IMR-90 (cell line): ENCODE measurements at regions not wholly inside any gene's neighbourhood (a gene's known extent, or its start where the extent isn't known, plus 50 kb on each side); places are given as distances from the start of the nearest gene placed in this dataset.

Experiments
- ATAC-seq: fragments of 200-7000 bp; cut with Tn5 transposase; 2 replicates; pipeline ENCODE4 v1.9.1; 2020; ENCODE audit warnings: low read depth, mild to moderate bottlenecking, moderate library complexity
- BruUV-seq: library from RNA; stranded (reverse); fragments of 400-500 nt; replicated peaks from 2 replicates; lab custom pipeline; 2021; lab: Mats Ljungman, UMichigan
- CTCF ChIA-PET: fragments of 300-600 bp; formaldehyde crosslinking; extraction: SDS; loops from one replicate; lab custom pipeline; 2021; ENCODE audit warnings: antibody characterized with exemption; lab: Yijun Ruan, JAX
- POLR2A ChIA-PET: fragments of 300-600 bp; sonication (Branson Sonifier 250); formaldehyde crosslinking; loops from one replicate; lab custom pipeline; 2022; ENCODE audit warnings: antibody characterized with exemption; ENCODE audit not compliant: unreplicated experiment; lab: Charles Lee
- DNase-seq: peaks from one replicate; pipeline ENCODE4 v3.0.0; 2013
- H2AFZ ChIP-seq: replicated peaks from 2 replicates; pipeline ENCODE3; 2013; ENCODE audit warnings: low read length, mild to moderate bottlenecking; ENCODE audit not compliant: poor library complexity
- H2AK5ac ChIP-seq: 2 replicates; pipeline ENCODE4 v1.6.1; 2013; ENCODE audit warnings: low read depth, low read length, inconsistent platforms
- H2AK9ac ChIP-seq: replicated peaks from 2 replicates; pipeline ENCODE3; 2013; ENCODE audit warnings: mild to moderate bottlenecking, low read depth, low read length, moderate library complexity; ENCODE audit not compliant: poor library complexity
- H2BK120ac ChIP-seq: 2 replicates; pipeline ENCODE4 v1.6.1; 2013; ENCODE audit warnings: low read depth, low read length, inconsistent platforms
- H2BK15ac ChIP-seq: 3 replicates; pipeline ENCODE4 v1.6.1; 2013; ENCODE audit warnings: low read depth, low read length, inconsistent platforms
- H2BK20ac ChIP-seq: 2 replicates; pipeline ENCODE4 v1.6.1; 2013; ENCODE audit warnings: low read depth, mild to moderate bottlenecking, inconsistent platforms, low read length, moderate library complexity
- H2BK5ac ChIP-seq: 2 replicates; pipeline ENCODE4 v1.6.1; 2013; ENCODE audit warnings: mild to moderate bottlenecking, low read depth, low read length, inconsistent platforms; ENCODE audit not compliant: poor library complexity, severe bottlenecking
- H3K14ac ChIP-seq: replicated peaks from 2 replicates; pipeline ENCODE4 v1.6.1; 2013; ENCODE audit warnings: low read depth, low read length, inconsistent platforms
- H3K18ac ChIP-seq: 2 replicates; pipeline ENCODE4 v1.6.1; 2013; ENCODE audit warnings: low read depth, low read length, control low read depth
- H3K23ac ChIP-seq: 2 replicates; pipeline ENCODE4 v1.6.1; 2013; ENCODE audit warnings: low read depth, low read length, inconsistent platforms
- H3K27ac ChIP-seq: 2 replicates; pipeline ENCODE4 v1.5.1; 2013; ENCODE audit warnings: mild to moderate bottlenecking, control low read depth, low read length; ENCODE audit not compliant: insufficient read depth
- H3K27me3 ChIP-seq: 2 replicates; pipeline ENCODE4 v1.6.1; 2013; ENCODE audit warnings: low read length; ENCODE audit not compliant: control insufficient read depth, insufficient read depth
- H3K36me3 ChIP-seq: 2 replicates; pipeline ENCODE4 v1.6.1; 2013; ENCODE audit warnings: low read length, mixed read lengths; ENCODE audit not compliant: control insufficient read depth, insufficient read depth
- H3K4ac ChIP-seq: 2 replicates; pipeline ENCODE4 v1.6.1; 2013; ENCODE audit warnings: low read depth, low read length, inconsistent platforms
- H3K4me1 ChIP-seq: 2 replicates; pipeline ENCODE4 v1.6.1; 2013; ENCODE audit warnings: low read length, mixed read lengths; ENCODE audit not compliant: control insufficient read depth, insufficient read depth
- H3K4me2 ChIP-seq: 2 replicates; pipeline ENCODE4 v1.6.1; 2013; ENCODE audit warnings: low read depth, mild to moderate bottlenecking, control low read depth, low read length, moderate library complexity
- H3K4me3 ChIP-seq: 2 replicates; pipeline ENCODE4 v1.5.1; 2013; ENCODE audit warnings: low read depth, mild to moderate bottlenecking, control low read depth, low read length, moderate library complexity; ENCODE audit not compliant: insufficient read depth
- H3K56ac ChIP-seq: 2 replicates; pipeline ENCODE4 v1.6.1; 2013; ENCODE audit warnings: low read length, inconsistent platforms; ENCODE audit not compliant: insufficient read depth; ENCODE audit errors: extremely low read depth
- H3K79me1 ChIP-seq, 2 experiments: 2 replicates each; pipeline ENCODE4 v1.6.1; 2013; ENCODE audit warnings: low read length in 2 of 2, inconsistent platforms in 1 of 2, low read depth in 1 of 2
- H3K9ac ChIP-seq: 2 replicates; pipeline ENCODE4 v1.6.1; 2013; ENCODE audit warnings: low read depth, low read length, control low read depth
- H3K9me1 ChIP-seq: 2 replicates; pipeline ENCODE4 v1.6.1; 2013; ENCODE audit warnings: low read length, inconsistent platforms; ENCODE audit not compliant: insufficient read depth
- H3K9me3 ChIP-seq: 2 replicates; pipeline ENCODE4 v1.6.1; 2013; ENCODE audit warnings: low read length; ENCODE audit not compliant: control insufficient read depth, insufficient read depth
- H4K20me1 ChIP-seq: 2 replicates; pipeline ENCODE4 v1.6.1; 2013; ENCODE audit warnings: low read length, inconsistent platforms; ENCODE audit not compliant: insufficient read depth
- H4K5ac ChIP-seq: 2 replicates; pipeline ENCODE4 v1.6.1; 2013; ENCODE audit warnings: mild to moderate bottlenecking, low read depth, low read length, control low read depth
- H4K8ac ChIP-seq, 2 experiments: 2 replicates each; pipeline ENCODE4 v1.6.1; 2013; ENCODE audit warnings: low read depth in 2 of 2, low read length in 2 of 2, control low read depth in 1 of 2, inconsistent platforms in 1 of 2
- H4K91ac ChIP-seq: 2 replicates; pipeline ENCODE4 v1.6.1; 2013; ENCODE audit warnings: low read depth, low read length, inconsistent platforms; ENCODE audit not compliant: insufficient read depth
- BHLHE40 ChIP-seq: fragments of 150-350 bp; IDR thresholded peaks from 2 replicates; pipeline ENCODE4 v1.6.1; 2016; ENCODE audit warnings: mild to moderate bottlenecking, low read depth, low read length
- CEBPB ChIP-seq: IDR thresholded peaks from 2 replicates; pipeline ENCODE4 v1.6.1; 2012; ENCODE audit warnings: low read depth, low read length, improper control_type of control experiment
- CHD1 ChIP-seq: IDR thresholded peaks from 2 replicates; pipeline ENCODE4 v1.6.1; 2012; ENCODE audit warnings: low read depth, low read length, improper control_type of control experiment
- CTCF ChIP-seq: conservative IDR thresholded peaks from 2 replicates; pipeline ENCODE4 v1.5.1; 2012; ENCODE audit warnings: mild to moderate bottlenecking, low read depth, low read length, improper control_type of control experiment
- ELK1 ChIP-seq: fragments of 150-350 bp; IDR thresholded peaks from 2 replicates; pipeline ENCODE4 v1.6.1; 2016; ENCODE audit warnings: low read depth, mild to moderate bottlenecking, low read length, moderate library complexity, borderline replicate concordance
- FOS ChIP-seq: fragments of 150-350 bp; IDR thresholded peaks from 2 replicates; pipeline ENCODE4 v1.6.1; 2016; ENCODE audit warnings: low read depth, low read length
- MAFK ChIP-seq: IDR thresholded peaks from 2 replicates; pipeline ENCODE4 v1.6.1; 2012; ENCODE audit warnings: low read depth, low read length, improper control_type of control experiment
- MAZ ChIP-seq: IDR thresholded peaks from 2 replicates; pipeline ENCODE4 v1.6.1; 2012; ENCODE audit warnings: low read depth, mild to moderate bottlenecking, low read length, improper control_type of control experiment, moderate library complexity, borderline replicate concordance
- MXI1 ChIP-seq: IDR thresholded peaks from 2 replicates; pipeline ENCODE4 v1.6.1; 2012; ENCODE audit warnings: low read depth, mild to moderate bottlenecking, low read length, moderate library complexity, borderline replicate concordance
- POLR2A ChIP-seq: IDR thresholded peaks from 2 replicates; pipeline ENCODE4 v1.6.1; 2012; ENCODE audit warnings: mild to moderate bottlenecking, low read depth, low read length
- RAD21 ChIP-seq: IDR thresholded peaks from 2 replicates; pipeline ENCODE4 v1.6.1; 2012; ENCODE audit warnings: low read length, improper control_type of control experiment
- RCOR1 ChIP-seq: IDR thresholded peaks from 2 replicates; pipeline ENCODE4 v1.6.1; 2012; ENCODE audit warnings: mild to moderate bottlenecking, low read length, improper control_type of control experiment; ENCODE audit not compliant: insufficient replicate concordance
- RFX5 ChIP-seq: IDR thresholded peaks from 2 replicates; pipeline ENCODE4 v1.8.0; 2012; ENCODE audit warnings: low read depth, mild to moderate bottlenecking, low read length, moderate library complexity
- SMC3 ChIP-seq: fragments of 150-350 bp; IDR thresholded peaks from 2 replicates; pipeline ENCODE4 v1.6.1; 2016; ENCODE audit warnings: low read depth, mild to moderate bottlenecking, antibody characterized with exemption, low read length, moderate library complexity
- USF2 ChIP-seq: fragments of 150-350 bp; IDR thresholded peaks from 2 replicates; pipeline ENCODE4 v1.6.1; 2017; ENCODE audit warnings: mild to moderate bottlenecking, antibody characterized with exemption, low read length, low read depth
- WGBS, 2 experiments: methylation state at CpG; one replicate each; pipeline versions ENCODE4 v1.1.5 to v1.1.7; 2013; ENCODE audit warnings: missing lambda C conversion rate in 2 of 2; ENCODE audit not compliant: insufficient read length in 1 of 2; ENCODE audit errors: extremely low coverage in 2 of 2; 5-methylcytosine and 5-hydroxymethylcytosine counted together
- dilution Hi-C: fragments of 300-500 bp; cut with HindIII; formaldehyde crosslinking; loops from one replicate; pipeline ENCODE4 v1.14.3; 2018; ENCODE audit warnings: low sequenced_read_pairs; ENCODE audit not compliant: unreplicated experiment
- in situ Hi-C: fragments of 300-500 bp; cut with MboI; formaldehyde crosslinking; loops from 3 replicates; pipeline ENCODE4 v1.14.3; 2019; ENCODE audit warnings: low sequenced_read_pairs, inconsistent platforms, mixed read lengths
- intact Hi-C: fragments of 100-400 bp; cut with micrococcal nuclease; formaldehyde crosslinking; loops from 2 replicates; pipeline ENCODE4 v1.10.0; 2022

GRCh38 chr5:92674321-92674720 is 906.7 kb downstream of the NR2F1-AS1 start:
- no peak overlapping the region for H2BK5ac ChIP-seq
- no peak overlapping the region for H2BK15ac ChIP-seq
- no peak overlapping the region for H3K23ac ChIP-seq
- no peaks in the 10 kb centered on the region for H3K27me3 ChIP-seq
- ChIA-PET POLR2A (no interaction called here), CTCF (interaction anchor here (1.1 kb wide), 1 partner anchor 14 kb away, joined by 5 read pairs; no protein-coding TSS in a partner anchor)
- in situ Hi-C loops (no loop called here), dilution Hi-C loops (no loop called here), intact Hi-C loops (no loop called here)
- no peak overlapping the region for H3K4me2 ChIP-seq
- no peaks in the 10 kb centered on the region for H3K9me3 ChIP-seq
- 0 out of 2 replicates have a peak overlapping the region, but pooled peaks have one; percentile 8 for H2AK5ac ChIP-seq
- H4K20me1 ChIP-seq, result no peaks in the 10 kb centered on the region
- H3K79me1 ChIP-seq, result no peaks in the 10 kb centered on the region
- H3K27ac ChIP-seq, result no peak overlapping the region
- no peak overlapping the region for H2AFZ ChIP-seq
- H3K9ac ChIP-seq, result no peak overlapping the region
- no peak overlapping the region for H4K91ac ChIP-seq
- no peak overlapping the region for H2BK120ac ChIP-seq
- no peak overlapping the region; a peak in 1 of 4 replicates for H4K8ac ChIP-seq
- no TSS peak for BruUV-seq
- no peak overlapping the region for H3K56ac ChIP-seq
- no peak overlapping the region for H3K4ac ChIP-seq
- H3K9me1 ChIP-seq, result no peaks in the 10 kb centered on the region
- H3K36me3 ChIP-seq, result no peaks in the 10 kb centered on the region
- H3K4me1 ChIP-seq, result no peaks in the 10 kb centered on the region
- DNase-seq, result no peak
- H2BK20ac ChIP-seq, result no peak overlapping the region
- no peak overlapping the region for H4K5ac ChIP-seq
- TF ChIP-seq FOS (no peak), MXI1 (no peak), MAZ (no peak), SMC3 (no peak), RAD21 (no peak), CEBPB (no peak), RFX5 (no peak), ELK1 (no peak), CHD1 (no peak), RCOR1 (no peak), MAFK (no peak), BHLHE40 (no peak), POLR2A (no peak), CTCF (no peak), USF2 (no peak)
- H2AK9ac ChIP-seq, result no peak overlapping the region
- no peak overlapping the region for H3K18ac ChIP-seq
- ATAC-seq, result no peak
- no peak overlapping the region for H3K14ac ChIP-seq
- no peak overlapping the region for H3K4me3 ChIP-seq
- no CpG with 5 or more reads among the region's 2 CpGs for WGBS, 2 experiments
